ENCODE measurements at regions not wholly inside any gene's neighbourhood (a gene's known extent, or its start where the extent isn't known, plus 50 kb on each side); places are given as distances from the start of the nearest gene placed in this dataset.
A peak's percentile ranks its signal among the peaks of the same experiment; 100 is the strongest.

- no peak for DNase-seq (ENCODE audit: low read depth)
These were observed 256.1 kb upstream of the UBASH3B start for GRCh38 chr11:122399375-122399774.

- no peak for DNase-seq (ENCODE audit: low read depth)
These were observed 256.7 kb upstream of the UBASH3B start for GRCh38 chr11:122398851-122399250.

DNA sequence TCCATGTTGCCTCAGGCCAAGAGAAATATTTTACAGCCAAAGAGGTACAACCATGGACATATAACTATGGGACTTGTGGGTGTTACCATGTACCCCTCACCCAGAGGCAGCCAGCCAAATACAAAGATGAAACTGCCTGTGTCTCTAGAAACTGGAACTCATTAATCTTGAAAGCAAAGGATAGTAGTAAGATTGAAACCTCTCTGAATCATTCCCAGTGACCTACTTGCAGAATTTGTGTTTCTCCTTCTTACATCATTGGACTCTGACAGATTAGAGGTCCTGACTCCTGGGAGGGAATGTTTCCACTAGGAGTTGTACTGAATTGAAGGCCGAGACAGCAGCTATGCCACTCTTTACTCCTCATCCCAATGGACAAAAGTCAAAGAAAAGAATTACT lies 257.4 kb upstream of the UBASH3B start:
- DNase-seq (ENCODE audit: low read depth): no peak

- no peak for DNase-seq (ENCODE audit: low read depth)
These were observed 260.2 kb upstream of the UBASH3B start for GRCh38 chr11:122395282-122395681.

DNA sequence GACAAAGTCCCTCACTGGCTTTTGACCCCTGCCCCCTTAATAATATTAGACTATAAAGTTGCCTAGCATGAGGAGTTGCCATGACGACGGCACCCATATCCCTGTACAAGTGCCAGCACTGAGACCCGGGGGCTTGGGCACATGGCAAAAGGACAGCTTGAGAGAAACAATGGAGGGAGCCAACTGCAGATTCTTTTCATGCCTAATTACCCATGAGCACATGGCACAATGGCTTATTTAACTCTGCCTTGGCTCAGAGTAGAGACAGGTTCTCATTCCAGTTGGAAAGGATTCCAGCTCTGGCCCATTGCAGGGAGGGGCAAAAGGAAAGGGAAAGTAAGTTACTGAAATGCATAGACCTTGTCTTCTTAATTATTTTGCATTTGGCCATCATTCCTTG lies 261.2 kb upstream of the UBASH3B start:
- DNase-seq (ENCODE audit: low read depth): no peak

- no peak for DNase-seq (ENCODE audit: low read depth)
These were observed 262.2 kb upstream of the UBASH3B start for GRCh38 chr11:122393209-122393860.

- no peak for DNase-seq (ENCODE audit: low read depth)
These were observed 263.0 kb upstream of the UBASH3B start for GRCh38 chr11:122392508-122392907.

DNA sequence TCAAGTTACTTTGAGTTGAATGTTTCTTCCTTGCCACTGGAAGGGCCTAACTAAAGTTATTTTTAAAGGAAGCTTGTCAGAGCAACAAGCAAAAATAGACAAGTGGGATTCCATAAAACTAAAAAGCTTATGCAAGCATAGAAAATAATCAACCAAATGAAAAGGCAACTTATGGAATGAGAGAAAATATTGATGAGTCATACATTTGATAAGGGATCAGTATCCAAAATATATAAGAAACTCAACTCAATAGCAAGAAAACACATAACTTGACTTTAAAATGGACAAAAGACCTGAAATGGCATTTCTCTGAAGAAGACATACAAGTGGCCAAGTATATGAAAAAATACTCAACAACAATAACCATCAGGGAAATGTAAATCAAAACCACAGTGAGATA lies 264.5 kb upstream of the UBASH3B start:
- DNase-seq (ENCODE audit: low read depth): no peak

DNA sequence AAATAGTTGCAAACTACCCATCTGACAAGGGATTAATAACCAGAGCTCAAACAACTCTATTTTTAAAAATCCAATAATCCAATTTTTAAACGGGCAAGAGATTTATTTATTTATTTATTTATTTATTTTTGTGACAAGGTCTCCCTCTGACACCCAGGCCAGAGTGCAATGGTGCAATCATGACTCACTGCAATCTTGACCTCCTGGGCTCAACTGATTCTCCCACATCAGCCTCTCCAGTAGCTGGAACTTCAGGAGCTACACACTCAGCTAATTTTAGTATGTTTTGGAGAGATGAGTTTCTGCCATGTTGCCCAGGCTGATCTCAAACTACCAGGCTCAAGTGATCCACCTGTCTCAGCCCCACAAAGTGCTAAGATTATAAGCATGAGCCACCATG lies 267.2 kb upstream of the BLID start:
- no peak for DNase-seq (ENCODE audit: low read depth)

- DNase-seq (ENCODE audit: low read depth): peak; percentile 29
These were observed 259.8 kb upstream of the BLID start for GRCh38 chr11:122375687-122376399.

DNA sequence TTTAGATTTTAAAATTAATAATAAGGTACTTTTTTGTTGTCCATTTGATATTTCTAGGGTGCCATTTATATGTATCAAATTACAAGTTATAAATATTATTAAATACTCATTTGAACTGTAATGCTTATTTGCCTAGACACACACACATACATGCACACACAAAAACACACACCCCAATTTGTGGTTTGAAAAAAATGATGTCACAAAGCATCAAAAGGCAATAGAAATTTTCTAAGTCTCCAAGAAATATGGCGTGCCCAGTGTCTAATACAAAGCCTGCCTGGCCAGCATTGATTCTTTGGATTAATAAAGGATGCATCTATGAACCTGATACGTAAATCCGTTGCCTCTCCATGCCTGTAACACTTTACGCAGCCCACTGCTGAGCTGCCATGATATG lies 252.8 kb upstream of the BLID start:
- no peak for DNase-seq (ENCODE audit: low read depth)

DNA sequence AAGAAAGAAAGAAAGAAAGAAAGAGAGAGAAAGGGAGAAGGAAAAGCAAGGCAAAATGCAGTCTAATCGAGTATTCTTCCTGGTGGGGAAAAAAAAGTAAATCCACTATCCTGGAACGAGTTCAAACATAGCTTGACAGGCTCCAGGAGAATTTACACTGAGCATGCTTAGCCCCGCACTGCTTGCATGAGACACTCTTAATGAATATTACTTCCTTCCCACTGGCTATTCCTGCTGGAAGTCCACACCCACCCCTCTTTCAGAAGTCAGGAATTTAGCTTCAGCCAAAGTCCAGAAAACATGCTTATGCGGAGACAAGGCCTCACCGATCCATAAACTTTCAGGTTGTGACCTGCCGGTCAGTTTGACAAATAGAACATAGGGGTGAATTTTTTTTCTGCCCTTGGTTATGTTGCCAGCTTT lies 251.8 kb upstream of the BLID start:
- peak; percentile 15 for DNase-seq (ENCODE audit: low read depth)

DNA sequence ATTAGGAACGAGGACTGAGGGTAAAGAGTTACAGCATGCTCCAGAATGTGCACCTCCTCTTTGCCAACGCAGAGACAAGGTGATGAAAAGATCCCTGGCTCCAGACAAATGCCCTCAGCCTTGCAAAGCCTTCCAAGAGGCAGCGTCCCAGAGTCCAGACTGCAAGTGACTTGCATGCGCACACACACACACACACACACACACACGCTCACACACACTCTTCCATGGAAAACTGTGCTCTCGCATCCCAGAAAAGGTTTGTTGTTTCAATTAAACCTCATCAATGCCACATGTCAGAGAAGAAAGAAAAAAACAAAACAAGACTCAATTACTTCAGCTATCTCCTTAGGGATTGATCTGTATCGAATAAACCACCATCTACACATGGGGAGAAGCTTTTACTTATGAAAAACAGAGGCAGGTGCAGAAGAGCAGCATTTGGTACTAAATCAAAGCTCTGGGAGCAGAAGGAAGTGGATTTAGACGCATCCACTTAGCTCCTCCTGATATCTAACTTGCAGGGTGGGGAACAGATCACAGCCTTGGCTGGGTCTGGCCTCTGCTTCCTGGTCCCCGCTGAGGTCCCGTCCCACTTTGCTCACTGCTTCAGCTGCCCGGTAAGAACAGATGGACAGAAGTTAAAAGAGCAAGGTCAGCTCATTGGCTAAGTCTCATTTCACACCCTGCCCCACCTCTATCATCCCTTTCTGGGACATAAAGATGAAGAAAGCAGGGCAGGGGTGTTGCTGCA lies 249.8 kb upstream of the BLID start:
- no peak for DNase-seq (ENCODE audit: low read depth)

DNA sequence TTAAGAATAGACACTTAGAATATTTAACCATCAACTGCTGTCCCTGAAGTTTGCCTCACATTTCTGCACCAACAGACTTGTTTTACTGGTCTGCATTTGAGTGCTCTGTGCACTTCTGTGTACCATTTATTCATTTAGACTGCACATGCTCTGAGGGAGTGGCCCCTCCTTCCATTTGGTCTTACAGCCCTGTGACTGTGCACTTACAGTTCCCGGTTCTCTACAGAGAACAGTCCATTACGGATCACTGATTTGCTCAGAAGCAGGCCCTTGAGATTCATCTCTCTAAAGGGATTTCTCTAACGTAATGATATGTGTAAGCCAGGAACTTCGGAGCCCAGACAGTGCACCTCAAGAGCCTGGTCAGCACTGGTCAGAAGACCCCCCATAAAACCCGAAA lies 247.3 kb upstream of the BLID start:
- DNase-seq (ENCODE audit: low read depth): no peak

DNA sequence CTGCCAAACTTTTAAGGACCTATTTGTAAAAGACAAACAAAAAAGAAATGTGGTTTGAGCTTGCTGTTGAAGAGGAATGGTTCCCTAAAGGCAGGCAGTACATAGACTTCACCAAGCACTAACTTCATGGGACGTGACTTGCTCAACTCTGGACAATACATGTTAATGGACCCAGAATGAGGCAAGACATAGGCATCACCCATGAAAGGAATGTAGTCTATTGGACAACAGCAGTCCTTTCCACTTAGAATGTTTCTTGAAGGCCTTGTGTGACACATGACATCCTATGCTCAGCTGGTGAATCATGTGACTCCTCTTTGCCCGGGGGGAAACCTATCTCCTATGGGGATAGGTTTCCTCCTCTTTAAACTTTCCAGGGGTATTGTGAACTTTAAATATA lies 246.4 kb upstream of the BLID start:
- no peak for DNase-seq (ENCODE audit: low read depth)

- DNase-seq (ENCODE audit: low read depth): no peak
These were observed 244.9 kb upstream of the BLID start for GRCh38 chr11:122360875-122361274.

DNA sequence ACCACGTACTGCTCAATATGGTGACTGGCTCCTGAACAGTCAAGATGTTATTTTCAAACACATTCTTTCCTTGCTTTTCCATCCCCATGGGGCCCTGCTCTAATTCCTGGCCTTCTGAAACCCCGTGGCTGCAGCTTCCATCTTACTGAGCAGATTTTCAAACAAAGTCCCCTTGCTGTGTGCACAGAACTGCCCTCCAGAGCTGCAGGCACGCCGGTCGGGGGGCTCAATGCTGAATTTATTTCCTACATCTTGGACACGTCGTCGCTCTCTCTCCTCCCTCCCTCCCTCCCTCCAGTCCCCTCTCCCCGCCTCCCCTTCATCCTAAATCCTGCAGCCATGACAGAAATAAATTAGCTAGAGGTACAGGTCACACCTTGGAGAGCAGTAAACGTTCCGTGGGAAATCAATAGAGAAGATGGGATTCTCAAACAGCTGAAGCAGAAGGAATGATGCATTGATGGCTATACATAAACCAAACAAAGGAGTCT lies 243.1 kb upstream of the BLID start:
- no peak for DNase-seq (ENCODE audit: low read depth)

DNA sequence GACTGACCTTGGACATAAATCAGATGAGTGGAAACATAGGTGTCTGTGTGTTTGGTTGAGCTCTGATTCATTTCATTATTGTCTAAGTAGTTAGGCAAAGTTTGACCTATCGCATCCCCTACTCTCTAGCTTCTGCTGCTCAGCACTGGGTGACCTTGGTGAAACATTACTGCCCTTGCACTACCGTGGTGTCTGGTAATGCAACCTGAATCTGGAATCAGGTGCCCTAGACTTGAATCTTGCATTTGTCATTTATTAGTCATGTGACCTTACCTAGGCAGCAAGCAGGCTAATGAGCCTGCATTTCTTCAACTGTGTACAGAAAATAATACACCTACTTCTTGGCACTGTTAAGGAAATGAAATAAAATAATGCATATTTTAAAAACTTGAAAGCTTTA lies 242.3 kb upstream of the BLID start:
- DNase-seq (ENCODE audit: low read depth): no peak

DNA sequence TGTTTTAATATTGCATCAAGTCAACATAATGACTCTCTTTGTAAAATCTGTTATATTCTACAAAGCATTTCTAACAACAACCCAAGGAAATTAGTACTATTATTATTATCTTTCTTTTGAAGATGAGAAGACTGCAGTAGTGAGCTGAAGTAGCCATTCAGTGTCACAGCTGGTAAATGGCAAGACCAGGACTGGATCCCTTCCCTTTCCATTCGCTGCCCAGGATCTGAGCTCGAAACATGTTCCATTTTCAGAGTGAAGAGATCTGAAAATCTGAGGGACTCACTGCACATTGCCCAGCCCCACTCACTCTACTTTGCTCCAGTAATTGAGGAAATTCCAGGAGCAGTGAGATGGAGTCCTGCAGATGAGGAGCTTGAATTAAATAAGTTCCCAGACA lies 240.0 kb upstream of the BLID start:
- no peak for DNase-seq (ENCODE audit: low read depth)

DNA sequence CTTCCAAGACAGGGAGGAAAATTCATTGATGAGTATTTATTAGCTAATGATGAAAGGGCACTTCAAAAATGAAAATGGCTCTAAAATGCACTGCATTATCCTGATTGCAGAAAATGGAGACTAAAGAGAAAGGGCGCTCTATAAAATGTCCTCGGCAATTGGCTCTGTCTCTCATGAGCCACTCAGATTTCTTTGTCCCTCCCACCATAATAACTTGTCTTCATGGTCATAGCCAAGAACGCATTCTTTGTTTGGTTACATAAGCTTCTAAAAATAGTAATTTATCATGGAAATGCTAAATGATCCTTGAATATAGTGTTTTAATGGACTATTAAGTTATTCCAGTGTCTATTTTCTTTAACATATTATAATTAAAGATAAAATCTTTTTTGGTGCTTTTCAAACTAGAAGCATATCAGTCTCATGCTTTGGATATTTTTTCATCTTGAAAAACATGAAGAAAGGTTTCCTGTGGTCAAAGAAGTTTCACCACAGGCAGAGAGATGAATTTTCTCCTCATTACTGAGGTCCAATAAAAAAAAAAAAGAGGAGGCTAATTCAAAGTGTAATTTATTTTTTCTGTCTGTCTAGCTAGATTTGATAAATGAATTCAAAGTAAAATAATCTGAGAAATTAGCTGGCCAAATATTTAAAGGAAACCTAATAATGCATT lies 238.1 kb upstream of the BLID start:
- DNase-seq (ENCODE audit: low read depth): no peak

- no peak for DNase-seq (ENCODE audit: low read depth)
These were observed 237.5 kb upstream of the BLID start for GRCh38 chr11:122353561-122353960.

- DNase-seq (ENCODE audit: low read depth): no peak
These were observed 232.8 kb upstream of the BLID start for GRCh38 chr11:122348659-122349409.
